Ovary (tissue), 7 donors: ENCODE measurements at regions not wholly inside any gene's neighbourhood (a gene's known extent, or its start where the extent isn't known, plus 50 kb on each side); places are given as distances from the start of the nearest gene placed in this dataset.

Source experiments
- DNase-seq, 5 donors: peaks; one replicate each; pipeline ENCODE4 v3.0.0-alpha.2; 2019 to 2020
- H3K27ac ChIP-seq, 2 donors: fragments of 200-600 bp; one replicate each; pipeline versions ENCODE4 v1.5.1 to v1.8.0; 2019 to 2022
- H3K27me3 ChIP-seq: fragments of 200-600 bp; one replicate; pipeline ENCODE4 v1.8.0; 2022
- H3K36me3 ChIP-seq: fragments of 200-600 bp; sonication (generic); one replicate; pipeline ENCODE4 v1.5.1; 2019
- H3K4me1 ChIP-seq: one replicate; pipeline ENCODE4 v1.8.1; 2013; ENCODE audit warnings: mild to moderate bottlenecking, moderate library complexity; ENCODE audit not compliant: insufficient read depth
- H3K4me3 ChIP-seq: fragments of 200-600 bp; sonication (generic); one replicate; pipeline ENCODE4 v1.5.1; 2017
- H3K9me3 ChIP-seq, 2 donors: fragments of 200-600 bp in 1 of 2; sonication (generic) in 1 of 2; one replicate each; pipeline versions ENCODE4 v1.5.1 to v1.8.1; 2013 to 2019; ENCODE audit warnings: mild to moderate bottlenecking in 1 of 2, moderate library complexity in 1 of 2
- EP300 ChIP-seq: sonication (generic); formaldehyde crosslinking; IDR thresholded peaks from one replicate; pipeline ENCODE4 v1.6.1; 2017; ENCODE audit warnings: antibody characterized with exemption
- POLR2A ChIP-seq: fragments of 450-650 bp; IDR thresholded peaks from one replicate; pipeline ENCODE4 v1.6.1; 2017; ENCODE audit warnings: antibody characterized with exemption, mild to moderate bottlenecking, moderate library complexity
- WGBS, 3 donors: extraction: QIAGEN DNeasy Blood & Tissue Kit in 1 of 3; methylation state at CpG; one replicate each; pipeline versions ENCODE4 v1.1.5 to v1.1.7; 2013 to 2017; 5-methylcytosine and 5-hydroxymethylcytosine counted together
- intact Hi-C, 4 donors: fragments of 100-400 bp; cut with DNase I; formaldehyde crosslinking; loops; one replicate each; pipeline versions ENCODE4 v1.11.0 to v1.15.1; 2022 to 2023
- TF ChIP-seq, protein P1 (sequence below), 3 donors: fragments of 450-650 bp in 2 of 3; fragments of 200-600 bp in 1 of 3; IDR thresholded peaks; one replicate each; pipeline versions ENCODE4 v1.5.1 to v1.8.0; 2016 to 2022; ENCODE audit warnings: antibody characterized with exemption in 3 of 3, mild to moderate bottlenecking in 1 of 3
- donor health status: DM: no; HTN: no; CAD: no; lungs with moderate emphysema.
- donor health status: DM: no; HTN: no; CAD: no.
- donor health status: Bipolar disorder and iron deficiency.
- donor health status: DM: no; HTN: no; CAD: no.
- donor health status: DM: yes; HTN: yes; CAD: no.

DNA sequence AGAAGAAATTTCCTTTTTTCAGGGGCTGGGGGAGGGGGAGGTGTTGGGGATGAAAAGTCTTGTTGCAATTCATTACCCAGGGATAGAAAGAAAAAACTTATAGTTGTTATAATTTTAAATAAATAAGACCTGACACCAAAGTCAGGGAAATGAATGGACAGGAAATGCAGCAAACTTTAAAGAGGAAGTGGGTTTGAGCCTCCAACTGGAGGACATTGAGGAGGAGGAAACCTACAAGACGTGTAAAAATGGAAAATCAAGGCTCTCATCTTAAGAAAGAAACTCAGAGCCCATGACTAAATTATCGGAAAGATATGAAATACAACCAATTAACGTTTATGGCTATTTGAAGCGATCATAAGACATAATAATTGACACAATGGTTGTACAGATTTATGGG, 54.4 kb downstream of the NIBAN1 start:
- no peak for DNase-seq
- no peaks in the 10 kb centered on the region for H3K9me3 ChIP-seq
- 81 to 86% (median 84%) methylated on average over 4 of the region's 4 CpGs for WGBS, 3 donors
- no peaks in the 10 kb centered on the region for H3K4me1 ChIP-seq
- intact Hi-C loops, result no loop called here
- TF ChIP-seq EP300, result no peak
- TF ChIP-seq, protein P1, sequence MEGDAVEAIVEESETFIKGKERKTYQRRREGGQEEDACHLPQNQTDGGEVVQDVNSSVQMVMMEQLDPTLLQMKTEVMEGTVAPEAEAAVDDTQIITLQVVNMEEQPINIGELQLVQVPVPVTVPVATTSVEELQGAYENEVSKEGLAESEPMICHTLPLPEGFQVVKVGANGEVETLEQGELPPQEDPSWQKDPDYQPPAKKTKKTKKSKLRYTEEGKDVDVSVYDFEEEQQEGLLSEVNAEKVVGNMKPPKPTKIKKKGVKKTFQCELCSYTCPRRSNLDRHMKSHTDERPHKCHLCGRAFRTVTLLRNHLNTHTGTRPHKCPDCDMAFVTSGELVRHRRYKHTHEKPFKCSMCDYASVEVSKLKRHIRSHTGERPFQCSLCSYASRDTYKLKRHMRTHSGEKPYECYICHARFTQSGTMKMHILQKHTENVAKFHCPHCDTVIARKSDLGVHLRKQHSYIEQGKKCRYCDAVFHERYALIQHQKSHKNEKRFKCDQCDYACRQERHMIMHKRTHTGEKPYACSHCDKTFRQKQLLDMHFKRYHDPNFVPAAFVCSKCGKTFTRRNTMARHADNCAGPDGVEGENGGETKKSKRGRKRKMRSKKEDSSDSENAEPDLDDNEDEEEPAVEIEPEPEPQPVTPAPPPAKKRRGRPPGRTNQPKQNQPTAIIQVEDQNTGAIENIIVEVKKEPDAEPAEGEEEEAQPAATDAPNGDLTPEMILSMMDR (IDR thresholded peaks at IDR 0.05), result no peak
- no peak for TF ChIP-seq POLR2A
- H3K36me3 ChIP-seq, result no peaks in the 10 kb centered on the region
- no peak overlapping the region for H3K27ac ChIP-seq
- no peaks in the 10 kb centered on the region for H3K27me3 ChIP-seq
- H3K4me3 ChIP-seq, result no peak overlapping the region

DNA sequence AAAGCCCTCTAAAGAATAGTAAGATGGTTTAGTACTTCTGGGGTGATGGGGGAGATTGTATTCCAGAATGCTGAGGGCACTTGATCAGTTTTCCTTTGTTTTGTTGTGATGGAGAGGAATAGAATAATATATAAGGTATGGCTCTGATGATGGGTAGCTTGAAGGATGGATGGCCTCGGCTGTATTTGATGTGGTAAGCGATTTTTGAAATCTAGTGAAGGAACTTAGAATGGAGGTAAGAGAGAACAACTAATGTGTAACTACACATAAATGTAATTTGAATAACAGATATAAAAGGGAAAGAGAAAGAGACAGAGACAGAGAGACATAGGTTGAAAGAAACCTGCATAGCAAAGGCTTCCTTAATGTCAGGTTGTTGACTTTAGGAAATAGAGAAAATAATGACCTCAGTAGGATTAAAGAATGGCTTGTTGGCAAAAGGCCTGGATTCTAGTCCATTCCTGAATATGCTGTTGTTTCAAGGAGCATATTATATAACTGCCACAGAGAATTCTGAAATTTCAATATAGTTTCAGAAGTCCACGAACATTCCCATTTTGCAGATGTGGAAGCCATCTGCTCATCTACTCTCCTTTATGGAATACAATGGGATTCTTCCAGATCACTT, 58.7 kb downstream of the NIBAN1 start:
- Histone ChIP-seq H3K27me3 (no peaks in the 10 kb centered on the region), H3K4me3 (no peak overlapping the region), H3K27ac (no peak overlapping the region), H3K4me1 (no peaks in the 10 kb centered on the region), H3K36me3 (no peaks in the 10 kb centered on the region), H3K9me3 (no peaks in the 10 kb centered on the region)
- WGBS, 3 donors, result 93 to 97% (median 95%) methylated on average over 3 of the region's 3 CpGs
- intact Hi-C loops, result no loop called here
- DNase-seq, result no peak
- TF ChIP-seq, protein P1 (IDR thresholded peaks at IDR 0.05), result no peak
- TF ChIP-seq POLR2A (no peak), EP300 (no peak)

DNA sequence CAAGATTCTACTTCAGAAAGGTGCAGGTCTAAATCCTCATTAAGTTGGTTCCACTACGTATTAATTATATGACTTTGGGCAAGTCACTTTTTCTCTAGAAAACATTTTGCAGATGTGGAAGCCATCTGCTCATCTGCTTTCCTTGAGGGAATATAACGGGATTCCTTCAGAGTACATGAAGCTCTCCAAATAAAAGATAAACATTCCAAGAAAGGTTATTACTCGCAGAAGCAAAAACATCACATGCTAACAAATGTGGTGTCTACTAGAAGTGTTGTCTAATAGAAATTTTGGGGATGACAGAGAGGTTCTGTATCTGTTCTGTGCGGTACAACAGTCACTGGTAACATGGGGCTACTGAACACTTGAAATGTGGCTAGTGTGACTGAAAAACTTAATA, 60.2 kb downstream of the NIBAN1 start:
- Histone ChIP-seq H3K9me3 (no peaks in the 10 kb centered on the region), H3K4me1 (no peaks in the 10 kb centered on the region), H3K36me3 (no peaks in the 10 kb centered on the region), H3K27ac (no peak overlapping the region), H3K27me3 (no peaks in the 10 kb centered on the region), H3K4me3 (no peak overlapping the region)
- no peak for DNase-seq
- intact Hi-C loops, result no loop called here
- 12 to 18% (median 12%) methylated on average over 4 of the region's 4 CpGs for WGBS, 3 donors
- TF ChIP-seq POLR2A, result no peak
- no peak for TF ChIP-seq EP300
- TF ChIP-seq, protein P1 (IDR thresholded peaks at IDR 0.05), result no peak

DNA sequence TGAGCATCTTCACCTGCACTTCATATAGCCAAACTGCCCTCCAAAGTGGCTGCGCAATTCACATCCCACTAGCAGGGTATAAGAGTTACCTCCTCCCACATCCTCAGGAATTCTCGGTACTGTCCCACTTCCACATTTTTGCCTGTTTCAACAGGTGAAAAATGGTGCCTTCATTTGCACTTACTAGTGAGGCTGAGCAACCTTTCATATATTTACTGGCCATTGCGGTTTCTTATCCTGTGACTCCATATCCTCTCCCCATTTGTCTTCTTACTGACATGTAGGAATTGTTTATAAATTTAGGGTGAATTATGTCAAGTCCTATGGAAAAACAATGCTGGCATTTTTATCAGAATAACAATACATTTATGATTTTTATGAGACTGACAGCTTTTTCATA, 61.9 kb downstream of the NIBAN1 start:
- no peaks in the 10 kb centered on the region for H3K36me3 ChIP-seq
- H3K27ac ChIP-seq, result no peak overlapping the region
- no peak overlapping the region for H3K4me3 ChIP-seq
- 78 to 91% (median 85%) methylated on average over 3 of the region's 3 CpGs for WGBS, 3 donors
- no peak for DNase-seq
- TF ChIP-seq EP300 (no peak), POLR2A (no peak)
- TF ChIP-seq, protein P1 (IDR thresholded peaks at IDR 0.05), result no peak
- no peaks in the 10 kb centered on the region for H3K27me3 ChIP-seq
- intact Hi-C loops, result no loop called here
- H3K9me3 ChIP-seq, result no peaks in the 10 kb centered on the region
- no peaks in the 10 kb centered on the region for H3K4me1 ChIP-seq
